ENCODE measurements at regions not wholly inside any gene's neighbourhood (a gene's known extent, or its start where the extent isn't known, plus 50 kb on each side); places are given as distances from the start of the nearest gene placed in this dataset.

GRCh38 chr4:138686106-138686835 lies 329.3 kb upstream of the NOCT start:
- Histone ChIP-seq H3K4me1 (ENCODE audit: control insufficient read depth, extremely low read depth, insufficient read depth, low read length) (no peaks in the 10 kb centered on the region), H3K9ac (replicated peaks; ENCODE audit: extremely low read depth, insufficient read depth, low read length) (no peak overlapping the region), H3K79me2 (ENCODE audit: control insufficient read depth, insufficient read depth, low read length) (no peaks in the 10 kb centered on the region), H3K4me2 (ENCODE audit: insufficient read depth, low read length) (no peak overlapping the region), H3K36me3 (ENCODE audit: control insufficient read depth in 2 of 2, extremely low read depth in 1 of 2, insufficient read depth in 2 of 2, low read length in 2 of 2) (no peaks in the 10 kb centered on the region), H3K4me3 (replicated peaks in 1 of 3; ENCODE audit: insufficient read depth in 1 of 3, low read depth in 1 of 3, low read length in 3 of 3) (no peak overlapping the region), H3K9me1 (replicated peaks; ENCODE audit: control insufficient read depth, extremely low read depth, insufficient read depth, low read length) (no peaks in the 10 kb centered on the region), H3K27me3 (ENCODE audit: control insufficient read depth in 2 of 2, insufficient read depth in 2 of 2, low read length in 2 of 2) (peaks cover 23 to 38% of the 10 kb centered on the region in 2 experiments), H3K9me3 (replicated peaks; ENCODE audit: control insufficient read depth, insufficient read depth, low read length) (no peaks in the 10 kb centered on the region), H4K20me1 (replicated peaks; ENCODE audit: control insufficient read depth, extremely low read depth, insufficient read depth, low read length) (no peaks in the 10 kb centered on the region), H3K27ac (ENCODE audit: insufficient read depth, low read depth, low read length) (no peak overlapping the region), H2AFZ (ENCODE audit: low read depth, low read length) (no peak overlapping the region)
- dilution Hi-C loops (cut with MboI; ENCODE audit: extremely low pct_ligation_motif_present, low sequenced_read_pairs) = no loop called here
- CTCF ChIA-PET = interaction anchor here (1.1 to 2.7 kb wide), 2 partner anchors 185 to 865 kb away, joined by 3 to 13 read pairs; no protein-coding TSS in a partner anchor
- intact Hi-C loops (cut with micrococcal nuclease) = no loop called here
- no TSS peak for BruUV-seq (replicated peaks)
- DNase-seq (ENCODE audit: low read depth, low spot score) = no peak
- FAIRE-seq = no peak
- no peak for TF ChIP-seq POLR2A (IDR thresholded peaks at IDR 0.05; ENCODE audit: low read depth, low read length)
- no peak for TF ChIP-seq POLR2AphosphoS5 (IDR thresholded peaks at IDR 0.05; ENCODE audit: insufficient read depth, low read depth, low read length)
- TF ChIP-seq MAX (IDR thresholded peaks at IDR 0.05; ENCODE audit: insufficient read depth, insufficient read length) = no peak
- no peak for TF ChIP-seq EZH2 (IDR thresholded peaks at IDR 0.05; ENCODE audit: borderline replicate concordance, low read depth, low read length, severe bottlenecking)
- no peak for TF ChIP-seq MYC (IDR thresholded peaks at IDR 0.05; ENCODE audit: low read depth, low read length)
- TF ChIP-seq CTCF (IDR thresholded peaks at IDR 0.05; ENCODE audit: extremely low read depth in 1 of 2, insufficient read depth in 1 of 2, low read depth in 1 of 2, low read length in 2 of 2) = no peak
- TF ChIP-seq JUN (IDR thresholded peaks at IDR 0.05; ENCODE audit: borderline replicate concordance, insufficient read depth, insufficient read length, low read depth) = no peak
- TF ChIP-seq FOS (IDR thresholded peaks at IDR 0.05; ENCODE audit: borderline replicate concordance, insufficient read depth, low read length) = no peak
- TF ChIP-seq GATA2 (IDR thresholded peaks at IDR 0.05; ENCODE audit: insufficient read depth, insufficient read length, low read depth, low read length) = no peak
- POLR2A ChIA-PET = no interaction called here
